GM21447 (cell line): ENCODE measurements at regions not wholly inside any gene's neighbourhood (a gene's known extent, or its start where the extent isn't known, plus 50 kb on each side); places are given as distances from the start of the nearest gene placed in this dataset.
"Not testable (repeated sequence)": the region's sequence is repeated elsewhere in the genome, so short reads cannot be mapped to it uniquely, and the experiment has no call there.

Source experiments
- ATAC-seq: cut with Tn5 transposase; IDR thresholded peaks from one replicate; pipeline ENCODE4 v1.9.1; 2021; ENCODE audit not compliant: unreplicated experiment

DNA sequence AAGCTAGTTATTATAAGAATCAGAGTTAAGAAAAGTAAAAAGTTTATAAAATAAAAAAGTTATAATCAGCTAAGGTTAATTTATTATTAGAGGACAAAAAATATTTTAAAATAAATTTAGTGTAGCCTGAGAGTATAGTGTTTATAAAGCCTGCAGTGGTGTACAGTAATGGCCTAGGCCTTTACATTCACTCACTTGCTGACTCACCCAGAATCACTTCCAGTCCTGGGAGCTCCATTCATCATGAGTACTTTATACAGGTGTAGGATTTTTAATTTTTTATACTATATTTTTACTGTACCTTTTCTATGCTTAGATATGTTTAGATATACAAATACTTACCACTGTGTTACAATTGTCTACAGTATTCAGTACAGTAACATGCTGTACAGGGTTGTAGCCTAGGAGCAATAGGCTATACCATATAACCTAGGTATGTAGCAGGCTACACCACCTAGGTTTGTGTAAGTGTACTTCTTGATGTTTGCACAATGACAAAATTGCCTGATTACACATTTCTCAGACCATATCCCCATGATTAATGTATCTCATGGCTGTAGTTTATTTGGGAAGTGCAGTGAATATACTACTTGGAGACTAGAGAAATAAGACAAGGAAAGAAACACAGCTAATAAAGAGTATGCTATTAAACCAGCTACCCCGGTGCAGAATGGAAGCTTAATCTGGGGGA, 101.9 kb upstream of the GALNT15 start:
- ATAC-seq, result no peak

DNA sequence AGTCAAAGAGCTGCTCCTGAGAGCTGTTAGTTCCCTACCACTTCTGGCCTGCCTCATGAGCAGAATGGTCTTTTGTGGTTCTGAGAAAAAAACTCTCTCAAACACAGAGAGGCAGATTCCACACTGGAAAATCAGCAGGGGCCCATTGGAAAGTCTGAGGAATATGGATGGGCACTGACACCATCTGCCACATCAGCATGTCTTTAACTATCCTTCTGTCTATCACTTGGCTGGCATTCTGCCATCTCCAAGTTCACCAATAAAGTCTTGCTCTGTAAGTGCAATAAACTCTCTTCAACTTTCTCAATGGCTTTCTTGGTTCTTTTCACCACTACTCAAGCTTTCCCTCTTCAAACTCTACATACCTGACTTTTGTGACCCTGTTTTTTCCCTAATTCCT, 101.3 kb upstream of the GALNT15 start:
- ATAC-seq, result no peak

DNA sequence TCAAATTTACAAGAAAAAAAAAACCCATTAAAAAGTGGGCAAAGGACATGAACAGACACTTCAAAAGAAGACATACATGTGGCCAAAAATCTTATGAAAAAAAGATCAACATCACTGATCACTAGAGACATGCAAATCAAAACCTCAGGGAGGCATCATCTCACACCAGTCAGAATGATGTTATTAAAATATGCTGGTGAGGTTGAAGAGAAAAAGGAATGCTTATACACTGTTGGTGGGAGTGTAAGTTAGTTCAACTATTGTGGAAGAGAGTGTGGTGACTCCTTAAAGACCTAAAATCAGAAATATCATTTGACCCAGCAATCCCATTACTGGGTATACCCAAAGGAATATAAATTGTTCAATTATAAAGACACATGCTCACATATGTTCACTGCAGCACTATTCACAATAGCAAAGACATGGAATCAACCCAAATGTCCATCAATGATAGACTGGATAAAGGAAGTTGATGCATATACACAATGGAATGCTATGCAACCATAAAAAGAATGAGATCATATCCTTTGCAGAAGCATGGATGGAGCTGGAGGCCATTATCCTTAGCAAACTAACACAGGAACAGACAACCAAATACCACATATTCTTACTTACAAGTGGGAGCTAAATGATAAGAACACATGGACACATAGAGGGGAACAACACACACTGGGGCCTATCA, 100.3 kb upstream of the GALNT15 start:
- not testable (repeated sequence) for ATAC-seq

GRCh38 chr3:16075647-16076046, 98.8 kb upstream of the GALNT15 start:
- no peak for ATAC-seq

GRCh38 chr3:16076564-16076963, 97.9 kb upstream of the GALNT15 start:
- ATAC-seq, result no peak

DNA sequence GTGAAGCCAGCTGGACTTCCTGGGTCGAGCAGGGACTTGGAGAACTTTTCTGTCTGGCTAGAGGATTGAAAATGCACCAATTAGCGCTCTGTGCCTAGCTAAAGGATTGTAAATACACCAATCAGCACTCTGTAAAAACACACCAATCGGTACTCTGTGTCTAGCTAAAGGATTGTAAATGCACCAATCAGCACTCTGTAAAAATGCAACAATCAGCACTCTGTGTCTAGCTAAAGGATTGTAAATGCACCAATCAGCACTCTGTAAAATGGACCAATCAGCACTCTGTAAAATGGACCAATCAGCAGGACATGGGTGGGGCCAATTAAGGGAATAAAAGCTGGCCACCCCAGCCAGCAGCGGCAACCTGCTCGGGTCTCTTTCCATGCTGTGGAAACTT, 97.3 kb upstream of the GALNT15 start:
- not testable (repeated sequence) for ATAC-seq

DNA sequence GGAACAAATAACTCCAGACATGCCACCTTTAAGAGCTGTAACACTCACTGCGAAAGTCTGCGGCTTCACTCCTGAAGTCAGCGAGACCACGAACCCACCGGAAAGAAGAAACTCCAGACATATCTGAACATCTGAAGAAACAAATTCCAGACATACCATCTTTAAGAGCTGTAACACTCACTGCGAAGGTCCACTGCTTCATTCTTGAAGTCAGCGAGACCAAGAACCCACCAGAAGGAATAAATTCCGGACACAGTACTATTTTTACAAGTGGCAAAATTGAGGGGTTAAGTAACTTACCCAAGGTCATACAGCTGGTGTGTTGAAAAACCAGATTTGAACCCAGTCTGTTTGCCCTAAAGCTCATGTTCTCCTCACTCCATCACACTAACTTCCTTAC, 96.8 kb upstream of the GALNT15 start:
- not testable (repeated sequence) for ATAC-seq

- ATAC-seq, result no peak
Observed at GRCh38 chr3:16079519-16079918, 95.0 kb upstream of the GALNT15 start.

DNA sequence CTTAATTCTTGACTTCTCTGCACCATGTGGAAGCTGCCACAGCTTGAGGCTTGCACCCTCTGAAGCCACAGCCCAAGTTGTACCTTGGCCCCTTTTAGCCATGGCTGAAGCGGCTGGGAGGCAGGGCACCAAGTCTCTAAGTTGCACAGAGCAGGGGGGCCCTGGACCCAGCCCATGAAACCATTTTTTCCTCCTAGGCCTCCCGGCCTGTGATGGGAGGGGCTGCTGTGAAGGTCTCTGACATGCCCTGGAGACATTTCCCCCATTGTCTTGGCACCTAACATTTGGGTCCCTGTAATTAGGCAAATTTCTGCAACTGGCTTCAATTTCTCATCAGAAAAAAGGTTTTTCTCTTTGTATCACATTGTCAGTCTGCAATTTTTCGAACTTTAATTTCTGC, 92.8 kb upstream of the GALNT15 start:
- ATAC-seq, result no peak

GRCh38 chr3:16084887-16085286, 89.6 kb upstream of the GALNT15 start:
- ATAC-seq, result no peak

DNA sequence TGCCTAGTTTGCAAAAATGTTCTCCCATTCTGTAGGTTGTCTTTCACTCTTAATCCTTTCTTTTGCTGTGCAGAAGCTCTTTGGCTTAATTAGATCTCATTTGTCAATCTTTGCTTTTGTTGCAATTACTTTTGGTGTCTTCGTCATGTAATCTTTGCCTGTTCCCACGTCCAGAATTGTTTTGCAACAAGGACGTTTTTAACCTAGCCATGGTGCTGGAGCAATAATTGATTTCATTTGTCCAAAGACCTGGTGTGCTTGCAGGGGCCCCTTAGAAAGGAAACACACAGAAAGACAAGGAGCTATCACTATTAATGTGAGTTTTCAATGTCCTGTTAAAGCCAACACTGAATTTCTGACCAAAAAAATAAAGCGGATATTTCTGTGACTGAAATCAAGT, 89.1 kb upstream of the GALNT15 start:
- ATAC-seq, result no peak

- no peak for ATAC-seq
Observed at GRCh38 chr3:16085884-16086608, 88.4 kb upstream of the GALNT15 start.

DNA sequence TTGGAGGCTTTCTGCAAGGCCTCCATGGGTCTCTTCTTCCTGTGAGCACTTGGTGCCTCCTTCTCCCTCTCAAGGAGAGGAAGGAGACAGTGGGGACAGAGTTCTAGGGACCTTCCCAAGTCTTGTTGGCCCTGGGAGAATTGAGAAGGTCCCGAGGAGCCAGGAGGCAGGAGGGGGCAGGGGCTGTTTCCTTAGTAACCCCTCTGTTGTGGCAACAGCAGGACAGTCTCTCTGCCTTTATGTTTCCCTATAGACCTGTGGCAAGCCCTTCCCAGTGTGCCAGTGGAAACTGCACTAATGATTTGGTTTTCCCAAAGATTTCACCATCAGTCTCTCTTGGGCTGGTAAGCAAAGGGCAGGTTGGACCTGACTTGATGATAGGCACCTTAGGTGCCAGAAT, 87.8 kb upstream of the GALNT15 start:
- no peak for ATAC-seq

- ATAC-seq, result no peak
Observed at GRCh38 chr3:16088496-16088895, 86.0 kb upstream of the GALNT15 start.

DNA sequence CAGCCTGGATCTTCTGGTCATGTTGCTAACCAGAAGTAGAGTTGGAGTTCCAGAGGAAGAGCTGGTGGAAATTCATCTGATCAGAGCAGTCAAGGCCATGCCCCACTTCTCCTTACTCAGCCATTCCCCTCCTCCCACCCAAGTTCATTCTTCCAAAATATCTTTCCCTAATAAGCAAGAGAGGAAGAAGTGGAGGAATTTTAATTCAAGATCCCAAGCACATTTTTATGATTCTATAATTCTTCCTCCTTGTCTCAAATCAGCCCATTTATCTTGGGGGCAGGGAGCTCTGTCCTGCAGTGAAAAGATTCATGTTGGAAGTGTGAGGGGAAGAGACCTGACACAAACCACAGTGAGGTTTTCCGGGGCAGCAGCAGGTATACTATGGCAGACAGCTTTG, 85.0 kb upstream of the GALNT15 start:
- no peak for ATAC-seq

DNA sequence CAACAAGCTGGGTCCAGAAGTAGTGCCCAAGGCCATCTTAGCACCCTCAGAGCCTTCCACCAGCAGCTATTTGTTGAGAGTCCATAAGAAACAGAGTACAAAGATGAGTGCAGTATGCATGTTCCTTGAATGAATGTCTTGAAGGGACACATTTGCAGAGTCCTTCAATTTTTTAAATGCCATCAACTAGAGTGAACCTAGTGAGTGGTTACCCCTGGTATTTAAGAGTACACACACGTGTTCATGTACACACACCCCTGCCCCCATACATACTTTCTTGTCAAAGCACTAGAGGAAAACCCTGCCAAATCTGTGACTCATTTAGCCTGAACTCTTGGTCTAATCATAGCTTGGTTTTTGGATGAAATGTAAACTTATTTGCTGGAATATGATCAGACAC, 84.5 kb upstream of the GALNT15 start:
- no peak for ATAC-seq

DNA sequence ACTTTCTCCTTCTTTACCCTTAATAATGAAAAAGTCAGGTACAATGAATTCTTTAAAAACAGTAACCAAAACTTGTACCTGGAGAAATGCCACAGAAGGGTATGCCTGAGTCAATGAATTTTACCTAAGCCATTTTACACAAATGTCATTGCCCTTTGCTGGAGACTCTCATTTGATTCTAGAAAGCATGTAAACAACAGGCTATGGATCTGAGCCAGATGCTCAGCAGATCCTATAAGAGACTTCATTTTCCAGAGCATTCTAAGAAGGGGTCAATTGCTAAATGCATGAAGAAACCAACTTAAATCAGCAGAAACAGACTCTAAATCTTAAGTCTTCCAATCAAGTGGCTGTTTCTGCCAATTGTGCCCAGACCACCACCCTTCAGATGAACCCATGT, 83.8 kb upstream of the GALNT15 start:
- ATAC-seq, result no peak

GRCh38 chr3:16092923-16093322, 81.6 kb upstream of the GALNT15 start:
- ATAC-seq, result no peak

DNA sequence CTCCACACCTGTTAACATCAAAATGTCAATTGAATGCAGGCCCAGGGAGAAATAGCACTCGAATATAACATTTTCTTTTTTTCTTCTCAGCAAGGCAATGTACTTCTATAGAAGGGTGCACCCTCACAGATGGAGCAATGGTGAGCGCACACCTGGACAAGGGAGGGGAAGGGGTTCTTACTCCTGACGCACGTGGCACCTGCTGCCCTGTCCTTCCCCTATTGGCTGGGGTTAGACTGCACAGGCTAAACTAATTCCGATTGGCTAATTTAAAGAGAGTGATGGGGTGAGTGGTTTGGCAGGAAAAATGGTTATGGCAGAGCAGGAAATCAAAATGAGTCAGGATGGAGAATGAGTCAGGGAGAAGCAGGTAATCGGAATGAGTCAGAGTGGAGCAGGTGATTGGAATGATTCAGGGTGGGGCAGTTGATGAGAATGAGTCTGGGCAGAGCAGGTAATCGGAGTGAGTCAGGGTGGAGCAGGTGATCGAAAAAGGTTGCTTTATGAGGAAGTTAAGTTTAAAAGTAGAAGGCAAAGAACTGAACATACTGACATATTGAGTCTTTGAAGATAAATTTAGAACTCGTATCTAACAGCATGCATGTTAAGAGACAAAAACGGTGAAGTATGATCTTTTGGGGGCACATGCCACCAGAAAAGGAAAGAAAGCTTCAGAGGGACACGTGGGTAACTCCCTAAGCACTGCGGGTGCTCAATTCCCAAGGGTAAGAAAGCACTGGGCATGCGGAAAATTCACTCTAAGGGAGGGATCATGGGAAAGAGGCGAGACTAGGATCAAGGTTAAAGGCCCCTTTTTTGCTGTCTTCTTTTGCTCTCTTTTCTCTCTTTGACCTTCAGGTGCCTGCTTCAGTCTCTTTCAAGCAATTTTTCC, 72.9 kb upstream of the GALNT15 start:
- no peak for ATAC-seq

GRCh38 chr3:16102187-16102561, 72.3 kb upstream of the GALNT15 start:
- ATAC-seq, result no peak

GRCh38 chr3:16102905-16103364, 71.5 kb upstream of the GALNT15 start:
- no peak for ATAC-seq
